GM12801 (cell line): ENCODE measurements at regions not wholly inside any gene's neighbourhood (a gene's known extent, or its start where the extent isn't known, plus 50 kb on each side); places are given as distances from the start of the nearest gene placed in this dataset.

ENCODE experiments used
- TF ChIP-seq, protein P1 (sequence below): IDR thresholded peaks from one replicate; pipeline ENCODE4 v1.5.1; 2011; ENCODE audit warnings: control low read depth; ENCODE audit not compliant: insufficient read length; ENCODE audit errors: extremely low read depth

DNA sequence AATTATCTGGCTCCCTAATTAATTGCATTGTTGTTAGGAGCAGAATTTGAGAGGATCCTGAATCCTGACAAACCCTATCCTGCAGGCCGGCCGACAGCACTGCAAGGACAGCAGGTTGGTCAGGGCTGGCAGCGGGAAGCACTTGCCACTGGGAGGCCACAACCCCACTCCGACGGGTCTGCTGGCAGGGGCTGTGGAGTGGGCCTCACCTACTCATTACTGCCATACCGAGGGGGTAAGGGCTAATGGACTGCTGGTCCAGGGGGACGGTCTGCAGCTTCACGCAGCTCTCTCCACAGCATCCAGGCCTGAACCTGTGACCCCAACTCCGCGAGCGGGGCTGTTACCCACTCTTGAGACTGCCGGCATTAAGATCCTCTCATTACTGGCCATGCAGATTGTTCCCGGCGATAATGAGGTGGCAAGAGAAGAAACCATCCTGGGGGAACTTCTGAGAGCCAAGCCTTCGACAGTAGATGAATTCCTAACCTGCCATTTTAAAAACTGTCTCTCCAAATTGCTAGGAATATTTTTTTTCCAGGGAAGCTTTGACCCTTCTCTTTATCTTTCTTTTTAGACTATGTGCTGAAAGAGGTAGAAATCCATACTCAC is 501.3 kb downstream of the OMA1 start:
- TF ChIP-seq, protein P1, sequence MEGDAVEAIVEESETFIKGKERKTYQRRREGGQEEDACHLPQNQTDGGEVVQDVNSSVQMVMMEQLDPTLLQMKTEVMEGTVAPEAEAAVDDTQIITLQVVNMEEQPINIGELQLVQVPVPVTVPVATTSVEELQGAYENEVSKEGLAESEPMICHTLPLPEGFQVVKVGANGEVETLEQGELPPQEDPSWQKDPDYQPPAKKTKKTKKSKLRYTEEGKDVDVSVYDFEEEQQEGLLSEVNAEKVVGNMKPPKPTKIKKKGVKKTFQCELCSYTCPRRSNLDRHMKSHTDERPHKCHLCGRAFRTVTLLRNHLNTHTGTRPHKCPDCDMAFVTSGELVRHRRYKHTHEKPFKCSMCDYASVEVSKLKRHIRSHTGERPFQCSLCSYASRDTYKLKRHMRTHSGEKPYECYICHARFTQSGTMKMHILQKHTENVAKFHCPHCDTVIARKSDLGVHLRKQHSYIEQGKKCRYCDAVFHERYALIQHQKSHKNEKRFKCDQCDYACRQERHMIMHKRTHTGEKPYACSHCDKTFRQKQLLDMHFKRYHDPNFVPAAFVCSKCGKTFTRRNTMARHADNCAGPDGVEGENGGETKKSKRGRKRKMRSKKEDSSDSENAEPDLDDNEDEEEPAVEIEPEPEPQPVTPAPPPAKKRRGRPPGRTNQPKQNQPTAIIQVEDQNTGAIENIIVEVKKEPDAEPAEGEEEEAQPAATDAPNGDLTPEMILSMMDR, result no peak

- TF ChIP-seq, protein P1, result no peak
These were observed 504.9 kb downstream of the OMA1 start for GRCh38 chr1:58041621-58042020.

DNA sequence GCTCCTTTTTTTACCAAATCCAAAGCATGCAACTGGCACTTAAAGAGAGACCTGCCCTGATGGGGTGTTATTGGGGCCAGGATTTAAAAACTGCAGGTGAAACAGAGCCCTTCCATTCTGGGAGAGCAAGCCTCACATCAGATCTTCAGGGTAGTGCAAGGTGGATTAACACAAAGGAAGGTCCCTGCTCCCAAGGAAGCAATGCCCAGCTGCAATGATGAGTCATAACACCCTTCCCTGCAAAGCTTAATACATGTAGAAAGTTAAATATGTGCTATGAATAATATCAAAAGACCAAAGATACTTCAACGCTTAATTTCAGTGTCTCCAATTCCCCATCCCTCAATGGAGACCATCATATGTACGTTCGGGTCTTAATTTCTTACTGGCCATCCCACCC is 508.0 kb downstream of the OMA1 start:
- TF ChIP-seq, protein P1, result no peak

DNA sequence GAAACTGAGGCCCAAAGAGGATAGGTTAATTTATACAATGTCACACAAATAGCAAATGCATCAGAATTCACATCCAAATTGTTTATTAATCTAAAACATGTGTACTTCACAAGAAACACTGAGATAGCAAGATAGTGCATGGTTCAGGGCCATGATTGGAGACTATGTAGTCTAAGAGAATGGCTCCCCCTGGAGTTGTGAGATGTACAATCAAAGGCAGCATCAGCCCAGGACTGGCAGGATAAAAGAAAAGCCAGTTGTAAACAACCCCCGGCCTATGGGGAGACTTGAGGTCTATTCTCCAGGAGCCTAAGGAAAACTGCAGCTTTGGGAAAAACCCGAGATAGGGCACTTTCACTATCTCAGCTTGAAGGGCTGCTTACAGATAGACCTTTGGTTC is 511.0 kb downstream of the OMA1 start:
- TF ChIP-seq, protein P1, result no peak

GRCh38 chr1:58033311-58033710 is 513.2 kb downstream of the OMA1 start:
- TF ChIP-seq, protein P1, result no peak

- TF ChIP-seq, protein P1, result no peak
These were observed 513.9 kb downstream of the OMA1 start for GRCh38 chr1:58032611-58033073.

- TF ChIP-seq, protein P1, result no peak
These were observed 515.1 kb downstream of the OMA1 start for GRCh38 chr1:58031416-58031815.
